Heart right ventricle (tissue), 16 donors: ENCODE measurements at regions not wholly inside any gene's neighbourhood (a gene's known extent, or its start where the extent isn't known, plus 50 kb on each side); places are given as distances from the start of the nearest gene placed in this dataset.

ENCODE experiments used
- ATAC-seq, 8 donors: fragments of 200-7000 bp; cut with Tn5 transposase; one replicate each; pipeline ENCODE4 v1.9.1; 2020; ENCODE audit warnings: mild to moderate bottlenecking in 8 of 8, moderate library complexity in 8 of 8, moderate number of reproducible peaks in 1 of 8
- DNase-seq, 2 donors: peaks; one replicate each; pipeline ENCODE4 v3.0.0-alpha.2; 2020
- H3K27ac ChIP-seq, 10 donors: fragments of 200-600 bp; sonication (generic) in 2 of 10; one replicate each; pipeline versions ENCODE4 v1.5.0 to v1.8.0; 2020 to 2022; ENCODE audit warnings: mild to moderate bottlenecking in 3 of 10
- H3K27me3 ChIP-seq, 7 donors: fragments of 200-600 bp; one replicate each; pipeline ENCODE4 v1.8.0; 2021 to 2022; ENCODE audit warnings: mild to moderate bottlenecking in 2 of 7
- H3K36me3 ChIP-seq, 9 donors: fragments of 200-600 bp; sonication (generic) in 1 of 9; one replicate each; pipeline versions ENCODE4 v1.5.0 to v1.8.0; 2020 to 2022; ENCODE audit warnings: mild to moderate bottlenecking in 2 of 9
- H3K4me1 ChIP-seq, 9 donors: fragments of 200-600 bp; sonication (generic) in 1 of 9; one replicate each; pipeline versions ENCODE4 v1.5.0 to v1.8.0; 2020 to 2022; ENCODE audit warnings: mild to moderate bottlenecking in 4 of 9
- H3K4me3 ChIP-seq, 10 donors: fragments of 200-600 bp; sonication (generic) in 2 of 10; one replicate each; pipeline versions ENCODE4 v1.5.0 to v1.8.0; 2020 to 2022; ENCODE audit warnings: mild to moderate bottlenecking in 7 of 10, moderate library complexity in 2 of 10
- H3K9me3 ChIP-seq, 11 donors: fragments of 200-600 bp in 10 of 11; sonication (generic) in 2 of 11; one replicate each; pipeline versions ENCODE4 v1.5.0 to v1.8.0; 2013 to 2022; ENCODE audit warnings: mild to moderate bottlenecking in 2 of 11, control low read depth in 1 of 11, moderate library complexity in 1 of 11
- CTCF ChIP-seq, 9 donors: fragments of 200-600 bp; sonication (generic) in 2 of 9; IDR thresholded peaks; one replicate each; pipeline versions ENCODE4 v1.5.0 to v1.8.0; 2021 to 2022; ENCODE audit warnings: antibody characterized with exemption in 9 of 9, mild to moderate bottlenecking in 5 of 9, moderate library complexity in 1 of 9
- WGBS, 2 donors: extraction: QIAGEN DNeasy Blood & Tissue Kit; methylation state at CpG; one replicate each; pipeline ENCODE4 v1.1.7; 2013; ENCODE audit warnings: inconsistent platforms in 1 of 2; 5-methylcytosine and 5-hydroxymethylcytosine counted together
- intact Hi-C, 10 donors: fragments of 100-400 bp; cut with DNase I; formaldehyde crosslinking; loops; one replicate each; pipeline versions ENCODE4 v1.11.1 to v1.14.2; 2022
- donor health status: Arrhythmogenic right ventricular cardiomyopathy.
- donor health status: ischemic (EF 13 %, LVEDD 7.1; RV severe dilation, severe dysfunction).
- donor health status: healthy with polysubstance abuse.
- donor health status: DM: no; HTN: yes; CAD: no.
- donor health status: DM: no; HTN: no; CAD: no.
- donor health status: ischemic (EF 25% LVEDD 6.9; RV normal size, moderate dysfunction).
- donor health status: ischemic (EF 25% LVEDD 5.7; RV mildly dilated, moderate dysfunction).
- donor health status: healthy.
- donor health status: DM: yes; HTN: yes; CAD: no.
- donor health status: Ischemic cardiomyopathy.
- donor health status: ischemic (EF 35%, LVEDD 5.7; RV mildly dilated, moderate dysfunction).
- donor health status: nonischemic (EF 11% LVEDD 7.7; RV severe dilation, severe dysfunction).
- donor health status: DM: yes; HTN: yes; CAD: no.
- donor health status: PGD.
- donor health status: ischemic (EF 29% LVEDD 5.4; RV normal size, mild dysfunction).
- donor health status: nonischemic (EF 23%, LVEDD 6.1; RV moderate dilation, normal function).

- WGBS, 2 donors, result 87 to 95% methylated on average over 2 of the region's 2 CpGs
- no peak overlapping the region for H3K4me3 ChIP-seq
- no peaks in the 10 kb centered on the region for H3K27me3 ChIP-seq
- DNase-seq, result no peak
- H3K27ac ChIP-seq, result no peak overlapping the region
- H3K36me3 ChIP-seq, result no peaks in the 10 kb centered on the region
- intact Hi-C loops, result loop anchor here in 2 of 10 donors (5.0 to 10.0 kb wide), 2 partner anchors 47 to 49 kb away; no protein-coding TSS in a partner anchor
- no peak for ATAC-seq
- no peak for TF ChIP-seq CTCF (IDR thresholded peaks at IDR 0.05)
- H3K9me3 ChIP-seq, result no peaks in the 10 kb centered on the region
- peaks cover 4 to 50% (median 18%) of the 10 kb centered on the region in 9 donors for H3K4me1 ChIP-seq
These were observed 181.6 kb downstream of the PALM2AKAP2 start for GRCh38 chr9:109961626-109962025.

GRCh38 chr9:109962215-109962614 is 182.2 kb downstream of the PALM2AKAP2 start:
- Histone ChIP-seq H3K4me3 (no peak overlapping the region), H3K36me3 (no peaks in the 10 kb centered on the region), H3K4me1 (peaks cover 0 to 50% (median 13%) of the 10 kb centered on the region in 9 donors), H3K27me3 (no peaks in the 10 kb centered on the region), H3K9me3 (no peaks in the 10 kb centered on the region), H3K27ac (no peak overlapping the region)
- TF ChIP-seq CTCF (IDR thresholded peaks at IDR 0.05), result no peak
- ATAC-seq, result no peak
- intact Hi-C loops, result loop anchor here in 2 of 10 donors (5.0 to 10.0 kb wide), 2 partner anchors 47 to 50 kb away; no protein-coding TSS in a partner anchor
- no peak for DNase-seq

GRCh38 chr9:109963079-109963478 is 183.1 kb downstream of the PALM2AKAP2 start:
- Histone ChIP-seq H3K4me1 (peaks cover 0 to 52% (median 19%) of the 10 kb centered on the region in 9 donors), H3K27me3 (no peaks in the 10 kb centered on the region), H3K9me3 (no peaks in the 10 kb centered on the region), H3K36me3 (no peaks in the 10 kb centered on the region), H3K4me3 (no peak overlapping the region), H3K27ac (no peak overlapping the region)
- no peak for TF ChIP-seq CTCF (IDR thresholded peaks at IDR 0.05)
- ATAC-seq, result no peak
- intact Hi-C loops, result loop anchor here in 2 of 10 donors (5.0 to 10.0 kb wide), 2 partner anchors 48 to 51 kb away; no protein-coding TSS in a partner anchor
- WGBS, 2 donors, result 54 to 56% methylated on average over 2 of the region's 2 CpGs
- no peak for DNase-seq

- H3K27me3 ChIP-seq, result no peaks in the 10 kb centered on the region
- 89 to 90% methylated on average over 13 of the region's 13 CpGs for WGBS, 2 donors
- H3K9me3 ChIP-seq, result no peaks in the 10 kb centered on the region
- no peaks in the 10 kb centered on the region for H3K36me3 ChIP-seq
- DNase-seq, result no peak
- H3K4me1 ChIP-seq, result peaks cover 3 to 65% (median 47%) of the 10 kb centered on the region in 9 donors
- H3K27ac ChIP-seq, result peak overlapping the region in 5 of 10 donors; percentile 43 to 79 (median 73)
- intact Hi-C loops, result loop anchor here in 3 of 10 donors (5.0 to 10.0 kb wide), 3 partner anchors 40 to 52 kb away; no protein-coding TSS in a partner anchor
- no peak for TF ChIP-seq CTCF (IDR thresholded peaks at IDR 0.05)
- ATAC-seq, result no peak
- no peak overlapping the region for H3K4me3 ChIP-seq
These were observed 186.8 kb downstream of the PALM2AKAP2 start for GRCh38 chr9:109966643-109967368.
